ENCODE measurements at regions not wholly inside any gene's neighbourhood (a gene's known extent, or its start where the extent isn't known, plus 50 kb on each side); places are given as distances from the start of the nearest gene placed in this dataset.

DNA sequence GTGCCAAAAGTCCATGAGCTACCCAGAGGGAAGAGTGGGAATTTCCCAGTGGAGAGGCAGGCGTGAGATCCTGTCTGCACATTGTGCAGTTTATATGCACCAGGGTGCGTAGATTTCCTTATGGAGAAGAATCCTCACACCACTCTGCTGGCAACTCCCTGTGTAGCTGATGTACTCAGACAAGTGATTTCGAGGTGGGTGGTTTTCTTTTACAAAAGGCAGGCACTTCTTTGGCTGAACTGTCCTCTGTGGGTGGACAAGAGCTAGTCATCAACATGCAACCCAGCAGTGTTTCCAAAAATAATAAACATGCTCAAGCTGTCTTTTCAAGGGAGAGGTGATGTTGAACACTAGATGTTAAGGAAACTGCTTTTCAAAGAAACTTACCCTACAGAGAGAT, 121.7 kb upstream of the NXT1 start:
- no peak for FAIRE-seq

DNA sequence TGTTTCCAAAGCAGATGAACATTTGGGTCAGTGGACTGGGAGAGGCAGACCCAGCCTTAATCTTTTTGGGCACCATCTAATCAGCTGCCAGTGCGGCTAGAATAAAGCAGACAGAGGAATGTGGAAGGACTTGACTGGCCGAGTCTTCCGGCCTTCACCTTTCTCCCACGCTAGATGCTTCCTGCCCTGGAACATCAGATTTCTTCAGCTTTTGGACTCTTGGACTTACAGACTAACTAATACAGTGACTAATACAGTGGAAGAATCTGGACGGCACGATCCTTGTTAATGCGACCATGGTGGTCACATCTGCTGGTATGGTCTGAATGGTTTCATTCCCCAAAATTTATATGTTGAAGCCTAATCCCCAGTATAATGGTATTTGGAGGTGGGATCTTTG, 122.6 kb upstream of the NXT1 start:
- no peak for FAIRE-seq

- no peak for FAIRE-seq
These were observed 123.3 kb upstream of the NXT1 start for GRCh38 chr20:23227274-23227673.

DNA sequence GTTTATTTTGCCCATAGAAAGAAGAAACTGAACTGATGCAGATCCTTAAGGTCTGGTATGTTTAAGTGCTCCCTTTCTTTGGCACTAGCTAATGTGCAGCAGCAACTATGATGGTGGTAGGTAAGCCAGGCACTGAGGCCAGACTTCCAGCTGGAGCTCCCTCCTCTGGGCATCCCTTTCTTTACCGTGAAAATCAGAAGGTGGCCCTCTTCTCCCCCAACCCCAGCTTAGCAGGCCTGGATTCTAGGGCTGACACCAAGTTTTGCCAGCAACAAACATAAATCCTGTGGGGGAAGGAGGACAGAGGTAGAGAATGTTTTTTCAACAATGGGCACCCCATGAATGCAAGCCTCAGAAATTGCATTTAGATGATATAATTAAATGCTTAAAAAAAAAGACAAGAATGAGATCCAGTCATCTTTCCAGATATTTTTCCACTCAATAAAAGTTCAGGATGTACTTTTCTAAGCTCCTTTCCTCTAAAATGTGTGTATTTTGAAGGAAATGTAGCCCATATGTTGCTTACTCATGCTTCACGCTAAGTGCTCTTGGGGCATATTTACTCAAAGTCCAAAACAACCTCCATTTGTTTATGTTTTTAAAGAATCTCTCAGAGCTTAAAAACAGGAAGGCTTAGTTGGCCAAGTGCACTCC, 123.9 kb upstream of the NXT1 start:
- no peak for FAIRE-seq

GRCh38 chr20:23225407-23226060, 125.1 kb upstream of the NXT1 start:
- no peak for FAIRE-seq

DNA sequence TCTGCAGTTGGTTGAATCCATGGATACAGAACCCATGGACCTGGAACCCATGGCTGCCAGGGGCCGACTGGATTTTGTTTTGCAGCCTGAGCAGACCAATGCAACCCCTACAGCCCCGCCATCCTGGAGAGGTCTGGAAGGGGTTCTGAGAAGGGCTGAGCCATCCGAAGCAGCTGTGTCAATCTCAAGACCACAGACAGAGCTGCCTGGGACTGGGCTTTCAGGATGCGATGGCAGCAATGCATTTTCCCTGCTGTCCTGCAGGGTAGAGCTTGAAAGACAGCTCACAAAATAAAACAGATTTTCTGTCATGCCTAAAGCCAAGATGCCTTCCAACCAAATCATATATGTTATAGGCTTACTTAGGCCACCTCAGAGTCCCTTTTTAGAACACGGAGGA, 125.8 kb upstream of the NXT1 start:
- FAIRE-seq: no peak

- FAIRE-seq: no peak
These were observed 126.5 kb upstream of the NXT1 start for GRCh38 chr20:23223908-23224580.

DNA sequence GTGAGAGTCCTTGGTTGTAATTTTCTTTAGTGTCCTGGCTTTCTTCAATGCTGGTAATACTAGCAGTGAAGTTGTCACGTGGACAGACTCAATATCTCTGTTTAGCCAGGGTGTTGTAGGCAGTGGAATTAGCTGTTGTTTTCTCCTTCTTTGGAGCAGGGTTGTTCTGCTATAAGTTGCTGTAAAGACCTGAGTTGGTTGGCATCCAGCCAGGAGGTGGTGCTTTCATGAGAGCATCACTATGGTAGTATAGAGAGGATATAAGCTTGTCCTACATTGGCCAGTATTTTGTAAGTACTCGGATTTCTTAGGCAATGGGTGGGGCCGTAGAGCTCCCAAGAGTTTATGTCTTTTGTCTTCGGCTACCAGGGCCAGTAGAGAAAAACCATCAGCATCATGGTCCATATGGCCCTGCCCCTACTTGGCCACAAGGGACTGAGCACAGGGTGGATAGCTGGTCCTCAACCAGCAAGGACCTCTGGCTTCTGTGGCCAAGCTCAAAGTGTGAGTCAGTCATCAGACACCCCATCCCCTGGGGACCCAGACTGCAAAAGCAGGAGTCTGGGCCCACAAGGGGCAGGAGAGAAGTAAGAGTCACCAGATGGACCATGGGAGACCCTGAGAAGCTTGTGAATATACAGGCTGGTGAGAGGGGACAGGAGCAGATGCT, 127.9 kb upstream of the NXT1 start:
- FAIRE-seq: no peak

DNA sequence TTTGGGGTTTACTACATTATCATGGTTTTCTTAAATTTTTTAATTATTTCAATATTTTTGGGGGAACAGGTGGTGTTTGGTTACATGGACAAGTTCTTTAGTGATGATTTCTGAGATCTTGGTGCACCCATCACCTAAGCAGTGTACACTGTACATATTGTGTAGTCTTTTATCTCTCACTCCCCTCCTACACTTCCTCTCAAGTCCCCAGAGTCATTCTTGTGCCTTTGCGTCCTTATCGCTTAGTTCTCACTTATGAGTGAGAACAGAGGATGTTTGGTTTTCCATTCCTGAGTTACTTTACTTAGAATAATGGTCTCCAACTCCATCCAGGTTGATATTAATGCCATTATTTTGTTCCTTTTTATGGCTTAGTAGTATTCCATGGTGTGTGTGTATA, 130.9 kb upstream of the CD93 start:
- no peak for FAIRE-seq

DNA sequence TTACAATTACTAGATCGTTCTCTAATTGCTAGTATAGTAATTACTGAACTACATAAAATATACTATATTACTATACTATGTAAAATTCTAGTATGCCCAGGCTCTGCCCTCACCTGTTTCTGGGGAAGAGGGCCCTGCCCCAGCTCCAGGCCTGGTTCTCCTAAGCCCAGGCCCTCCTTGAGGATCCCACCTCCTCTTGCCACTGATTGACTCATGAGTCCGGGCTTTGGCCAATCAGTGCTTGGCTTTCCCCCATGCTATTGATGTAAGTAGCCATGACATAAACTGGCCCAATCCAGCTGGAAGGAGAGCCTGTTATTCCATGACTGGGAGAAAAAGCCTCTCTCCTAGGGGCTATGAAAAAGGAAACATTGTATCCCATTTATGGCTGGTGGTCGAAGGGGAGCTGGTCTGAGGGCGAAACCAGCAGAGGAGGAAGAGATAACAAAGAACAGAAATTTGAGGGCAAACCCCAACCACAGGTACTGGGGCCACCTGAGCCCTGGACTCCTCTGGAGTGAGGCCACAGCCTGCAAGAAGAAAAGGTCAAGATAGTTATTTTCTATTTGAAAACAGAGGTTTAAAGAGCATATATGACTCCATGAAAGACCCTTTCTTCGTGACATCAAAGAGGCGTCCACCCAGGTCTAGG, 129.3 kb upstream of the CD93 start:
- no peak for FAIRE-seq

DNA sequence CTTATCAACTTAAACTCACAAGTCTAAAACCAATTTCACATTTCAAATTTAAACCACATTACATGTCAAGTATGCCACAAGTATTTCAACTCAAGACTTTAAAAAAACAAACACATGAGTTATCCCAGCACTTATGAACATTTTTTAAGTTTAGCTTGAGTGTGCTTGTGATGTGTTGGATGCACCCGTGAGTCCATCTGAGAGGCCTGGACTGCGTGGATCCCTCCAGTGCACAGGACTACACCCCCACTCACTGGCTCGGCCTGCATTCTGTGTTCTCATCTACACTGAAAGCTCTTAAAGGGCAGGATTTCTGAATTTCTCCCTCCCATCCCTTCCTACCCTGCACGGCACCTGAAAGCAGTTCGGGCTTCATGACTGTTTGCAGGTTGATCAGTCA, 128.8 kb upstream of the CD93 start:
- FAIRE-seq: no peak

DNA sequence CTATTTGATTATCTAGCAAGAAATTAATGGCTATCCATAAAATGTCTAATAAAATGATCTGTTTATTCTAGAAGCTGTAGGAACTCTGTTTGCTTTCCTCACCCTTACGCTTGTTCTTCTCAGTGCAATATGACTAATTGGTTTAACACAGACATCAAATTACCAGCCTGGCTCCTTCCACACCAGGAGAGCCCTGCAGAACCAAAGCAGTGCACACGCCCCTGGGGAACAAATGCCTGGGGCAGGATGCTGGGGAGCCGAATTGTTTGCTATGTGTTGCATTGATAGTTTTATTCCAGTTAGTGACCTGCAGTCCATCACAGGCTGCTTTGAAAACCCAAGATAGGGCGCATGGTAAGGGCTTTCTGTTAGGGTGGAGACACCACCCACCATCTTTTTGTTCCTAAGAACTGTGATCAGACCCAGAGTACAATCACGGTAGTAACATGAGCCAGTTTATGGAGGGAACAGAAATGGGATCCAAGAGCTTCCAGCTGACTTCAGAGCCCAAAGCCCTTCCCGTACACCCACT, 126.4 kb upstream of the CD93 start:
- FAIRE-seq: no peak

DNA sequence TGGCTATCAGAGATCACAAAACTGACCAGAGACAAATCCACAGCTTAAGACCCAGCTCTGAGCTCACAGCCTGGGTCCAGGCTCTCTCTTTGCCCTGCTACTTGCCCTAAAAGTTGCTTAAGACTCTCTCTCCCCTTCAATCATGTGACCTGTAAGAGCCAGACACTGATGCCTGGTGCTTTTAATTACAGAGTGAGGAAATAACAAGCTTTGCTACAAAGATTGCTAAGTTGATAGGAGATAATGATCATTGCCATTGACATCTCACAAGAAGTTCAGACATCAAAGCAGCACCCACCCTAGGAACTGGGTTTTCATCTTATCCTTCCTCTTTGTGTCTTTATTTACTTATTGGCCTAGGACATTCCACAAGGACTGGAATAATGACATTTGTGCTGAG, 125.9 kb upstream of the CD93 start:
- no peak for FAIRE-seq

DNA sequence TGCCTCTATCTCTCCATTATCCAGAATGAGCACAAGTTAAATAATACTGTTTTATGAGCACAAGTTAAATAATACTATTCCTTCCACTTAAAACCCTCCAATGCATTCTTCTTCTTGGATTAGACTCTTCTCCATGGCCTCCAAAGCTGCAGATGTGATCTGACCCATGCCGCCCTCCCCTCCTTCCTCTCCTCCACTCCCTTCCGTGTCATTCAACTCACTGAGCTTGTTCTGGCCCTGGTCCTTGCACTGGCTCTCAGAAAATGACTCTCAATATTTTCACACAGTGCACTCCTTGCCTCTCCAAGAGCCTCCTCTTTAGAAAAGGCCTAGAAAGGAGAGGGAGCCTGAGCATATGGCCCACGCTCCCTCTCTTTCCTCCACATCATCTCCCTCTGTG, 125.0 kb upstream of the CD93 start:
- FAIRE-seq: no peak

DNA sequence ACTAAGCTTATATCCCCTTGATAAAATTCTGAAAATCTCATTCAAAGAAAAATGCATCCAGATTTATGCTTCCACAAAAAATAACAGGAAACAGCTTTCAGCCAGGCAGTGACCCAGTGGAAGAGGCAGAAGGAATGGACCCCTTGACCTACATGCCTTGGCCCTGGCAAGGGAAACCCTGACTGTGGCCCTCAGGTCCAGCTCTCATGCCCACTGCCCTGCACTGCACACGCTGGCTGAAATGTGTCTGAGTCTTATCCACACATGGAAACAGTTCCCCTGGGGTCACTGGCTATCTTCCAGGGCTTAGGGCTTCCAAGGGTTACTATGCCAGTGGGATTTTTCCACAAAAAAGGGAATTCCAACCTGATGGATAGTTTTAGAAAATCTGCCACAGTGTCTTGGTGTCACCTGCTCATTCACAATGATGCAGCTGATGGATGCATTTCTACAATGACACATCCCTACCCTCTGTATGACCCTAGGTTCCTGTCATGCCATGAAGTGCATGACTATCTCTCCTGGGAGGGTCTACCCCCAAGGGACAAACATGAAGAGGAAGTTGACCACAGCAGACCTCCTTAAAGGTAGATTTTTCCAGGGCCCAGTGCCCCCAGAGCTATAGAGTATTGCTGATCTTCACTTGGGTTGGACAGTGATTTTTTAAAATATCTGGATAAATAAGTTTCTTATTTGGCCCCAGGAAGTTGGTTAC, 121.9 kb upstream of the CD93 start:
- no peak for FAIRE-seq

- FAIRE-seq: no peak
These were observed 120.9 kb upstream of the CD93 start for GRCh38 chr20:23206995-23207394.

DNA sequence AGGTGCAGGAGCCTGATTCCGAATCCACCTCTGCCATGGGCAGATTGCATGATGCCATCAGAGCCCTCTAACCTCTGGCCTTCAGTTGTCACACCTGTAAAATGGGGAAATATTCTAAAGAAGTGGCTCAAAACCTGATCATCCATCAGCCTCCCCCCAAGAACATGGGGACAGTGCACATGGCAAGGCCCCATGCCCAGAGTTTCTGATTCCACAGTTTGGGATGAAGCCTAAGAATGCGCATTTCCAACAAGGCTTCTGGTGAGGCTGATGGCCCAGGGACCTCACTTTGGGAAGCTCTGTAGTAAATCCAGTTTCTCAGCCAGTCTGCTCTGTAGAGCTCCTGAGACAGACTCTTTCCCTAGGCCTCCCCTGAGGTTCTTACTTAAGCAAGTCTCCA, 119.9 kb upstream of the CD93 start:
- FAIRE-seq: no peak

DNA sequence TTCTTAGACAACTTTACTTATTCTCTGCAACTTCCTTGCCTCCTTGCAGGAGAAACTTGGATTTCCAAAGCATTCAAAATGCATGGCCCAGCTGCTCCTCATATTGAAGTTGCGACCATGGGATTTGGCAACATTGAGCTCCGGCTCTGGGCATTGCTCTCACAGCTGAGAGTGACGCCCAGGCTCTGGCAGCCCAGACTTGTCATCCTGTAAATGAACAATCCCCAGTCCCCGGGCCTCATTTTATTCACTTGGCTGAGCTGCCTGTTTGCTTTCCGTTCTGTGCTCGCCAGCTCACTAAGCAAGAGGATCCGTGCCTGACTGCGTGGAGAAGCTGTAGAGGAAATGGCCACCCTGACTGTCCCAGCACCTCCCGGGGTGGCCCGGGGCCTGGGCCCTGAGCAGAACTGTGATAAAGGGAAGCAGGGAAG, 119.5 kb upstream of the CD93 start:
- no peak for FAIRE-seq

DNA sequence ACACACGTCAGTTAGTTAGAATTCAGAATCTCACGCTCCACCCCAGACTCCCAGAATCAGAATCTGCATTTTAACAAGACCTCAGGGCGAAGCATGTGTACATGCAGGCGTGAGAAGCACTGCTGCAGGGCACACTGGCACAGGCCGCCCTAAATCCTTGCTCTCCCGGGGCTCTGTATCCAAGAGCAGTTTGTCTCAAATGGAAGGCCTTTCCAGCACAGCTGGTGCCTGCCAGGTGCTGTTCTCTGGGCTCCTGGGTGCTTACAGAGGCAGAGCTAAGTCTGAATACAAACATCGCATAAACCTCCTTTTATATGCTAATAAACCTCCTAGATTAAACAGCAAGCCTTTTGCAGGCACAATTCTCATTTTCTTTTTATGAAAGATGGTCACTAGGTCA, 119.1 kb upstream of the CD93 start:
- no peak for FAIRE-seq

DNA sequence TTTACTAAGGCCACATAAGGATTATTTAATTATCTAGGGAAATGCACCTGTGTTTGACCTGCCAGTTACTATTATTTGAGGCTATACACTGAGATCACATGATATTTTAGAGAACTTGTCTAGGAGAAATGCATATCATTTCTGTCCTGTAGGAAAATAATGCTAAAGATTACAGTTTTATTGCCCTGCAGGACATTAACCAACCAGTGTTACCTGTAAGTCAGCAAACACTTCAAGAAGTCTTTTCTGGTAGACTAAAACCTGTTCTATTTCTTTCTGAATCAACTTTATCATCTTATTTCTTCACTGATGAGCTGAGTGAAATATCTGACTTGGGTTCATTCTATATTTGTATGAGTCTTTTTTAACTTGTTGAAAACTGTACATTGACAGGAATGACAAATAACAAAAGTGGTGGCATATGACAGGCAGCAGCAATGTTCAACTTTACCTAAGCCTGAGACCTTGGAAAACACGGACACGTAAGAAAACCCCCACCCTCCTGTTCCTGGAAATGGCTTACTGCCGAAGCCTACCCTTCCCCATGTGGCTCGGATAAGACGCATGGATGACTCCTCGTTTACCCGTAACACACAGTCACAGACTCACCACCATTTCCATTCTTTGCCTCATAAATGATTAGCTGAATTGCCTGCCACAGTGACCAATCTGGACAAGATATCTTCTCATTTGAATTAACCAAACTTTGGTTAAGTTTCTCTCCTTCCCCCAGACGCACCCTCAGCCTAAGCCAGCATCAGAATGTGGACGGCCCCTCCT, 118.0 kb upstream of the CD93 start:
- FAIRE-seq: no peak

GRCh38 chr20:23203310-23203709, 117.2 kb upstream of the CD93 start:
- no peak for FAIRE-seq

DNA sequence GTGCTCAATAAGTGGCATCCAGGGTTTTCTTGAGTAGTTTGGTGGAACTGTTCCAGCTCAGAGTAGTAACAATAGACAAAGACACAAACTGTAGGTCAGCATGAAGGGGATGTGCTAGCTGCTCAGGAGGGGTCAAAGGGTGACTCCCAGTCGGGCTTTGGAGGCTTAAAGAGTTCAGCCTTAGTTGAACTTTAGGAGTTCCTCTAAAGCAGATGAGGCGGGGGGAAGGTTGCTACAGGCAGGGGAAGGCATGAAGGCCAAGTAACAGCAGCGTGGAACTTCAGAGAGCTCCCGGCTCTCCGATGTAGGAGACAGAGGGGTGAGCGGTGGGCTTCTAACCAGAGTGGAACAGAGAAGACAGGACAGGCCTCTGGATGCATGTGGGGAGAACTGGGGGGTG, 115.5 kb upstream of the CD93 start:
- no peak for FAIRE-seq
